Stimulated activated CD8-positive, alpha-beta memory T cell treated with anti-CD3 and anti-CD28 coated beads, Interleukin-15, amount 100 ng/mL, for 48 hours (primary cell): ENCODE measurements at regions not wholly inside any gene's neighbourhood (a gene's known extent, or its start where the extent isn't known, plus 50 kb on each side); places are given as distances from the start of the nearest gene placed in this dataset.
A peak's percentile ranks its signal among the peaks of the same experiment; 100 is the strongest.

ENCODE experiments used
- DNase-seq, 2 donors: peaks; one replicate each; pipeline ENCODE4 v3.0.0-alpha.2; 2020; ENCODE audit warnings: low read depth in 2 of 2

- DNase-seq, result no peak
These were observed 373.6 kb upstream of the DDI1 start for GRCh38 chr11:103662880-103663279.

- DNase-seq, result no peak
These were observed 367.6 kb upstream of the DDI1 start for GRCh38 chr11:103668859-103669258.

DNA sequence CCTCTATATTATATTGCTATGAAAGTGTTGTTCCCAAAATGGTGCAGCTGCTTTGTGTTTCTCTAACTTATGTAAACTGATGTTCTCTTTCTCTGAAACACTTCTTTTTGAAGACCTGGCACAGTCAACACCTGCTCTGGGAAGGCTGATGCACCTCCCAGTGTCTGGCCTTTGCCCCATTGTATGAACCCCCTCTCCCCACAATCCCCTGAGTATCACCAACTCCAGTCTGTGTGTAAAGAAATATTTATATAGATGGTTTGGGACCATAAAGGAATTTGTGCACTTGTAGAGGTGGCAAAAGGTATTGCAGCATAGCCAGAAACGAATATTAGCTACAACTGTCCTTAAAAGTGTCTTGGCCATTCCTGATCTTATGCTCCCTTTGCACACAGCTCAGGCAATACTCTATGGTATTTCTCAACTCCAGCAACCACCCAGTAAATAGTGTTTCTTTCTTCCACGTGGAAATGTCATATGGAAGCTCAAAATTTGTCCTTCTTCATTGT lies 365.2 kb upstream of the DDI1 start:
- DNase-seq, result no peak

DNA sequence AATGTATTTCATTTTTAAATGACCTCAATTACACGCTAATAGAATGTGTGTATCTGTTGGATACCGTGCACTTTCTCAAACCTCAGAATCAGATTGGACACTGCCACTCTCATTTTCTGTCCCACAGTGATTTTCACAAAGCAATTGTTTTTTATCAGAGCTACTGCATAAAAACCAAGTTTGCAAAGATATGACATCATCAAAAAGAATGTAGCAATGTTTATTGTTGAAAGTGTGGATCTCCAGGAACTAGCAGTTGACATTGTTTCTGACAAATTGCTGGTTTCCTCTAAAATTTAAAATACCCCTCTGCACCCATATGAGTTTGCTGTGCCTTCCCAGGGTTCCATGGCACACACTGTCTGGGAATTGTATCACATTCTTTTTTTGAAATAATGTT lies 362.7 kb upstream of the DDI1 start:
- DNase-seq, result no peak

GRCh38 chr11:103676413-103676812 lies 360.0 kb upstream of the DDI1 start:
- no peak for DNase-seq

DNA sequence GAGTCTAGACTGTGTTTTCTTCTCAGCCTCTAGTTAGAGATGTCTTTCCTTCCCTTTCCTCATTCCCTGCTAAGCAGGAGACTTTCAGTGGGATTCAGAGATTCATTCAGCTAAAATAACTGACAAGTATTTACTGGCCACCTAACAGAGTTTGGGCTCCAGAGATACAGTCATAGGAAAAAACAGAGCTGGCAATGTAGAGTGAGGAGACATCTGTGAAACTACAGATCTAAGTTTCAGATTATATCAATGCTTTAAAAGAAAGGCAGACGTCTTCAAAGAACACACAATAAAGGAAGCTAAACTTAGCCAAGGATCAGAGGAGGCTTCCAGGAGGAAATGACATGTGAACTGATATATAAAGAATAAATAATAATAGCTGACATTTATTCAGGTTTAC lies 355.6 kb upstream of the DDI1 start:
- no peak for DNase-seq

- DNase-seq, result no peak
These were observed 354.6 kb upstream of the DDI1 start for GRCh38 chr11:103681855-103682254.

- peak; percentile 4 to 16 for DNase-seq
These were observed 353.9 kb upstream of the DDI1 start for GRCh38 chr11:103682318-103683184.

DNA sequence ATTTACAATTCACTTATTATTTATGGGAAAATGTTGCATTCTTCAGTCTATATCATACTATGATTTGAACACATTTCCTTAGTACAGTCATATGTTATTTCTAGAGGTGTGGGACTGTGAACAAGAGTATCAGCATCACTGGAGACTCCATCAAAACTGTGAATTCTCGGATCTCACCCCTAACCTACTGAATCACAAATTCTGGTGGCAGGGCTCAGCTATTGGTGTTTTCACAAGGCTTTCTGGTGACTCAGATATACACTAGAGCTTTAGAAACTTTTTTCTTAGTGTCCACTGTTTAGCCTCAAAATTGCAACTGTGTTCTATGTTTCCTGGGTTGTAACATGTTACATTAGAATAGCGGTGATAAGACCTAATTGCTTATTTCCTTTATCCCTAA lies 352.9 kb upstream of the DDI1 start:
- DNase-seq, result no peak

GRCh38 chr11:103688924-103689323 lies 347.5 kb upstream of the DDI1 start:
- DNase-seq, result no peak

DNA sequence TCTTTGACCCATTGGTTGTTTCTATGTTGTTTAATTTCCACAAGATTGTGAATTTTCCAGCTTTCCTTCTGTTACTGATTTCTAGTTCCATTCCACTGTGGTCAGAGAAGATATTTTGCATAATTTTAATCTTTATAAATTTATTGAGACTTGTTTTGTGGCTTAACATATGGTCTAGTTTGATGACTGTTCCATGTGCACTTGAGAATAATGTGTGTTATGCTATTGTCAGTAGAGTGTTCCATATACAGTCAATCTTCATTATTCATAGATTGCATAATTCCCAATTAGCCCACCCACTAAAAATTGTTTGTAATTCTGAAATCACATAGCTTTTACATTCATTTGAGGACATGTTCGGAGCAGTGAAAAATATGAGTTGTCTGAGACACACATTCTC lies 346.1 kb upstream of the DDI1 start:
- no peak for DNase-seq

DNA sequence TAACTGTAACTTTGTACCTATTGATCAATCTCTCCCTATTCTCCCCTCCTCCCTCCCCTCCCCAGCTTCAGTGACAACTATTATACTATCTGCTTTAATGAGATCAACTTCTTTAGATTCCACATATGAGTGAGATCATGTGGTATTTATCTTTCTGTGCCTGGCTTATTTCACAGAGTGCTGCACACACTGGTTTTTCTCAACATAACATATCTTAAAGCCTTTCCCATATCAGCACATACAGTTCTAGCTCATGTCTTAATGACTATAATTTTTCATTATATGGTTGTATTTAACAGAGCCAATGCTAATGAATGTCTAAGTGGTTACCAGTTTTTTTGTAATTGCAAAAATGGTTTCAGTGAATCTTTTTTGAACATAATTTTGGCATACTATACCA lies 340.3 kb upstream of the DDI1 start:
- no peak for DNase-seq

GRCh38 chr11:103699216-103699615 lies 337.2 kb upstream of the DDI1 start:
- no peak for DNase-seq

GRCh38 chr11:103699656-103700055 lies 336.8 kb upstream of the DDI1 start:
- no peak for DNase-seq

DNA sequence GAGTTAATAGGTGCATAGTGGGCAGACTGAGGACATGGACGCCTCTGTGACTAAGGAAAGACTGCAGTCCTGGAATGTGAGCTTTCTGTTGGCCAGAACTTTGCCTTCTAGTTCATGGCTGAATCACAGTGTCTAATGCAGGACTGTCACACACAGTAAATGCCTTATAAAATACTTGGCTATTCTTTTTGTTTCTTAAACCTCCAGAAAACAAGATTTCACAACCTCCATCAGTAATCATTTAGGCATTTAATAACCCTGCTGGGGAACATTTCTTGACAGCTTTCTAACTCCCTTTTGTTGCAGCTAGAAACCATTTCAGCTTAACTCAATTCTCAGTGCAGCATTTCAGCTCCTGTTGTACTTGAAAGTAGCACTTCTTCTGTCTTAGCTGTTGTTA lies 335.8 kb upstream of the DDI1 start:
- no peak for DNase-seq

DNA sequence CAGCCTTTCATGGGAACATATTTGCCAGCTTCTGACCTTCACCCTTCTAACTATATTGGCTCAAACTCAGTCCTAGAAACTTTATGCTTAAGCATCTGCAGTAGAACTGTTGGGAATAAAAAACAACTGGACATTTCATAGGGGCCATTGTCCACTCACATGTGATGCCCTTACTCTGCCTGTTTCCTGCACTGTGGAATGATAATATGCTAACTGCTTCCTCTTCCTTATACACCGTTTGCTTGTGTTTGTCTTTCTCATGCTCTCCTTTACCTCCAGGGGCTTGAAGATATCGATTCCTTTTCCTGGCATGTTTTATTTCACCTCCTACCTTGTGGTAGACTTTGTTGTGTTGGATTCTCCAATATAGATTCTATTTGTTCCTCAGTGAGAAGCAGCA lies 333.0 kb upstream of the DDI1 start:
- DNase-seq, result no peak

DNA sequence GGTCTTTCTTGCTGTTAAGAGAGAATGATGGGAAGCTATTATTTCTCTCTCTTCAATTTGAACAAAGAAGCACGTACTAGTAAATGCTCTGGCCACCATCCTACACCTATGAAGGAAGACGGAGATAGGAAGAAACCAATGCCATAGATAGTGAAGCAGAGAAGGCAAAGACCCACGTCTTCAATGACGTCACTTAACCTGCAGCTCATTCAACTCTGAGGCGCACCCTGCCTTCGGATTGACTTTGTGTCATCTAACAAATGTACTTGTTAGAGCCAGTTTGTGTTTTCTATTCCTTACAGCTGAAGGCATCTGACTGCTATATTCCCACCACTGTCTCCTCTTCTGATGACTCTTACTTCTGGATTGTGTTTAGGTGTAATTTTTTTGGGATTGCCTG lies 332.5 kb upstream of the DDI1 start:
- no peak for DNase-seq

- no peak for DNase-seq
These were observed 330.8 kb upstream of the DDI1 start for GRCh38 chr11:103705642-103706041.

DNA sequence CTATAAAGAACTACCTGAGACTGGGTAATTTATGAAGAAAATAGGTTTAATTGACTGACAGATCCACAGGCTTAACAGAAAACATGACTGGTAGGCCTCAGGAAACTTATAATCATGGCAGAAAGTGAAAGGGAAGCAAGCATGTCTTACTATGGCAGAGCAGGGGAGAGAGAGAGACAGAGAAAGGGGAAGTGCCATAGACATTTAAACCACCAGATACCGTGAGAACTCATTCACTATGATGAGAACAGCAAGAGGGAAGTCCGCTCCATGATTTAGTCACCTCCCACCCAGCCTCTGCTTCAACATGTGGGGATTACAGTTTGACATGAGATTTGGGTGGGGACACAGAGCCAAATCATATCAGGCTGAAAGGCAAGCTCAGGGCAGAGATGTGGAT lies 327.1 kb upstream of the DDI1 start:
- DNase-seq, result no peak

DNA sequence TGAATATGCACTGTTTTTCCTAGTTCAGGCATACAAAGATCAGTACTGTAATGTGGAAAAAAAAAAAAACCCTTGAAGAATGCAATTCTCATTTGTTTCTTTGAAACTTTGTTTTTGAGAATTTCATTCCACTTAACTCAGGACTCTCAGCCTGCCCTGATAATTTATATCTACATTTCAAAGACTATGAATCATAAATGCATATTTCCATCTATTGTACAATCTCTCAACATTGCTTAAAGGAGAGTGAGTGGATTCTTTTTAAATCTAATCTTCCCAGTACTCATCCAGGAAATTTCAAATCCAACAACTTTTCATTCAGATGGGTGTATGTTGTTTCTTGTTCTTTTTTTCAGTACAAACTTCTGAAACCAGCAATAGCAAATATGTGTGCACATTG lies 322.2 kb upstream of the DDI1 start:
- no peak for DNase-seq

GRCh38 chr11:103716363-103716762 lies 320.1 kb upstream of the DDI1 start:
- no peak for DNase-seq

DNA sequence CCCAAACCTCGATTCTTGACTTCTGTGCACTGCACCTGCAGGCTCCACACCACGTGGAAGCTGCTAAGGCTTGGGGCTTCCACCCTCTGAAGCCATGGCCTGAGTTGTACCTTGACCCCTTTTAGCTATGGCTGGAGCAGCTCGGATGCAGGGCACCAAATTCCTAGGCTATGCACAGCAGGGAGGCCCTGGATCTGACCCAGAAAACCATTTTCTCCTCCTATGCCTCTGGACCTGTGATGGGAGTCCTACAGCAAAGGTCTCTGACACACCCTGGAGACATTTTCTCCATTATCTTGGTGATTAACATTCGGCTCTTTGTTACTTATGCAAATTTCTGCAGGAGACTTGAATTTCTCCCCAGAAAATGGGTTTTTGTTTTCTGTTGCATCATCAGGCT lies 309.2 kb upstream of the DDI1 start:
- DNase-seq, result no peak

DNA sequence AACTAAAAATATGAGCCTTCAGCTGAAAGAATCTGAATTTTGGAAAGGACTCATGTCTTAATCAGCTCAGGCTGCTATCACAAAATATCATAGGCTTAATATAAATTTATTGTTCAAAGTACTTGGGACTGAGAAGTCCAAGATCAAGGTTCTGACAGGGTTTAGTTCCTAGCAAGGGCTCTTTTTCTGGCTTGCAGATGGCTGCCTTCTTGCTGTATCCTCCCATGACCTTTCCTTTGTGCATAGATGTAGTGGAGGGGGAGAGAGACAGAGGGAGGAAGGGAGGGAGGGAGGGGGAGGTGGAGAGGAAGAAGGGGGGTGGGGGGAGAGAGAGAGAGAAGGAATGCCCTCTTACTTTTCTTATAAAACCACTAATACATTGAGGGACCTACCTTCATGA lies 306.8 kb upstream of the DDI1 start:
- DNase-seq, result no peak
